GM12878 (cell line): ENCODE measurements at regions not wholly inside any gene's neighbourhood (a gene's known extent, or its start where the extent isn't known, plus 50 kb on each side); places are given as distances from the start of the nearest gene placed in this dataset.

Experiments
- ATAC-seq: fragments of 200-7000 bp; cut with Tn5 transposase; 3 replicates; pipeline ENCODE4 v1.9.1; 2020; ENCODE audit warnings: mild to moderate bottlenecking, moderate library complexity
- BruUV-seq: library from RNA; stranded (reverse); fragments of 400-500 nt; replicated peaks from 2 replicates; lab custom pipeline; 2021; lab: Mats Ljungman, UMichigan
- CTCF ChIA-PET: fragments of 300-600 bp; sonication (Branson Sonifier 250); formaldehyde crosslinking; extraction: SDS; loops from one replicate; lab custom pipeline; 2021; ENCODE audit warnings: inconsistent platforms; lab: Yijun Ruan, JAX
- POLR2A ChIA-PET: fragments of 350-600 bp; formaldehyde crosslinking; extraction: SDS; loops from one replicate; lab custom pipeline; 2021; ENCODE audit warnings: inconsistent platforms; lab: Charles Lee
- RAD21 ChIA-PET: fragments of 300-600 bp; sonication (Branson Sonifier 250); formaldehyde crosslinking; loops from one replicate; lab custom pipeline; 2023; ENCODE audit warnings: antibody characterized with exemption; ENCODE audit not compliant: unreplicated experiment; lab: Charles Lee
- SMC1A ChIA-PET: fragments of 300-600 bp; sonication (Branson Sonifier 250); formaldehyde crosslinking; loops from one replicate; lab custom pipeline; 2023; ENCODE audit not compliant: unreplicated experiment, uncharacterized antibody; lab: Charles Lee
- DNase-seq: peaks from one replicate; pipeline ENCODE4 v3.0.0-alpha.2; 2011; ENCODE audit warnings: low read depth, low spot score
- FAIRE-seq: peaks from 3 replicates; lab custom pipeline; 2011; peaks lifted over from hg19 to GRCh38; lab: Jason Lieb, UNC
- H2AFZ ChIP-seq: 2 replicates; pipeline ENCODE4 v1.6.0; 2011; ENCODE audit warnings: low read depth, low read length, control low read depth; ENCODE audit not compliant: control insufficient read depth
- H3K27ac ChIP-seq: 2 replicates; pipeline ENCODE4 v1.5.1; 2011; ENCODE audit warnings: control low read depth; ENCODE audit not compliant: control insufficient read depth, insufficient read depth
- H3K27me3 ChIP-seq, 2 experiments: replicated peaks in 1 of 2; 2 replicates each; pipeline versions ENCODE4 v1.6.0 to v1.6.1; 2011; ENCODE audit warnings: low read length in 1 of 2; ENCODE audit not compliant: control insufficient read depth in 2 of 2, insufficient read depth in 2 of 2
- H3K36me3 ChIP-seq, 2 experiments: 2 replicates each; pipeline ENCODE4 v1.5.1; 2011; ENCODE audit warnings: low read length in 1 of 2; ENCODE audit not compliant: control insufficient read depth in 2 of 2, insufficient read depth in 2 of 2
- H3K4me1 ChIP-seq: 2 replicates; pipeline ENCODE4 v1.6.1; 2011; ENCODE audit warnings: mild to moderate bottlenecking, low read length, moderate library complexity, mixed read lengths; ENCODE audit not compliant: control insufficient read depth, insufficient read depth
- H3K4me2 ChIP-seq: 2 replicates; pipeline ENCODE4 v1.6.0; 2011; ENCODE audit warnings: control low read depth; ENCODE audit not compliant: control insufficient read depth, insufficient read depth
- H3K4me3 ChIP-seq: fragments of 200-600 bp; sonication (generic); 2 replicates; pipeline ENCODE4 v1.5.1; 2016
- H3K79me2 ChIP-seq: 2 replicates; pipeline ENCODE4 v1.6.0; 2011; ENCODE audit warnings: low read length; ENCODE audit not compliant: control insufficient read depth, insufficient read depth
- H3K9ac ChIP-seq: 2 replicates; pipeline ENCODE4 v1.8.0; 2011; ENCODE audit warnings: low read length, control low read depth, mixed read lengths; ENCODE audit not compliant: control insufficient read depth, insufficient read depth
- H3K9me3 ChIP-seq: replicated peaks from 3 replicates; pipeline ENCODE4 v1.5.1; 2011; ENCODE audit warnings: mild to moderate bottlenecking, low read length; ENCODE audit not compliant: control insufficient read depth, insufficient read depth
- H4K20me1 ChIP-seq: 2 replicates; pipeline ENCODE4 v1.6.0; 2011; ENCODE audit not compliant: control insufficient read depth, insufficient read depth
- CEBPZ ChIP-seq: fragments of 150-350 bp; IDR thresholded peaks from 2 replicates; pipeline ENCODE4 v1.6.1; 2016; ENCODE audit warnings: low read depth, low read length
- CHD4 ChIP-seq: fragments of 200-600 bp; sonication (generic); IDR thresholded peaks from 2 replicates; pipeline ENCODE4 v1.6.1; 2016; ENCODE audit warnings: mild to moderate bottlenecking
- FOS ChIP-seq: IDR thresholded peaks from 3 replicates; pipeline ENCODE4 v1.6.1; 2011; ENCODE audit warnings: borderline replicate concordance; ENCODE audit not compliant: insufficient read length; ENCODE audit errors: extremely low read depth
- IKZF1 ChIP-seq: fragments of 450-650 bp; conservative IDR thresholded peaks from 2 replicates; pipeline ENCODE4 v1.6.1; 2017; ENCODE audit warnings: antibody characterized with exemption, mild to moderate bottlenecking
- IRF5 ChIP-seq: fragments of 450-650 bp; IDR thresholded peaks from 2 replicates; pipeline ENCODE4 v1.6.1; 2017; ENCODE audit warnings: borderline replicate concordance
- KLF5 ChIP-seq: fragments of 450-650 bp; IDR thresholded peaks from 2 replicates; pipeline ENCODE4 v1.6.1; 2014; ENCODE audit warnings: mild to moderate bottlenecking; ENCODE audit not compliant: partially characterized antibody
- MXI1 ChIP-seq: fragments of 150-350 bp; IDR thresholded peaks from 2 replicates; pipeline ENCODE4 v1.6.1; 2011; ENCODE audit warnings: low read depth, mild to moderate bottlenecking, inconsistent platforms, low read length, improper control_type of control experiment
- NFYB ChIP-seq: IDR thresholded peaks from 2 replicates; pipeline ENCODE4 v1.6.1; 2011; ENCODE audit warnings: low read depth, mild to moderate bottlenecking, low read length, improper control_type of control experiment, moderate library complexity; ENCODE audit not compliant: insufficient read depth
- NR2C1 ChIP-seq: fragments of 450-650 bp; IDR thresholded peaks from 2 replicates; pipeline ENCODE4 v1.6.1; 2017; ENCODE audit warnings: antibody characterized with exemption, mild to moderate bottlenecking, moderate library complexity
- NRF1 ChIP-seq: conservative IDR thresholded peaks from 2 replicates; pipeline ENCODE4 v1.6.1; 2011; ENCODE audit warnings: mild to moderate bottlenecking, low read depth, low read length, improper control_type of control experiment
- SREBF1 ChIP-seq: IDR thresholded peaks from 2 replicates; pipeline ENCODE4 v1.6.1; 2012; ENCODE audit warnings: mild to moderate bottlenecking, low read length
- TAF1 ChIP-seq: IDR thresholded peaks from 2 replicates; pipeline ENCODE4 v1.6.1; 2011; ENCODE audit warnings: mild to moderate bottlenecking, low read depth, low read length, borderline replicate concordance
- ZBTB40 ChIP-seq: fragments of 450-650 bp; IDR thresholded peaks from 2 replicates; pipeline ENCODE4 v1.6.1; 2016; ENCODE audit warnings: mild to moderate bottlenecking, moderate library complexity, borderline replicate concordance
- ZNF207 ChIP-seq: fragments of 450-650 bp; IDR thresholded peaks from 2 replicates; pipeline ENCODE4 v1.6.1; 2014; ENCODE audit warnings: antibody characterized with exemption, mild to moderate bottlenecking, borderline replicate concordance
- ZNF217 ChIP-seq: fragments of 450-650 bp; IDR thresholded peaks from 2 replicates; pipeline ENCODE4 v1.6.1; 2017; ENCODE audit warnings: antibody characterized with exemption, mild to moderate bottlenecking
- ZNF274 ChIP-seq: IDR thresholded peaks from one replicate; pipeline ENCODE4 v1.8.0; 2011; ENCODE audit not compliant: insufficient read length, insufficient read depth
- ZNF384 ChIP-seq: IDR thresholded peaks from 2 replicates; pipeline ENCODE4 v1.6.1; 2012; ENCODE audit warnings: low read depth, mild to moderate bottlenecking, low read length, improper control_type of control experiment, borderline replicate concordance
- WGBS: methylation state at CpG from one replicate; pipeline ENCODE4 v1.1.6; 2016; ENCODE audit warnings: low lambda C conversion rate; ENCODE audit not compliant: insufficient replicate concordance, insufficient coverage; ENCODE audit errors: missing lambda C conversion rate; 5-methylcytosine and 5-hydroxymethylcytosine counted together
- in situ Hi-C: fragments of 300-500 bp; cut with MboI; formaldehyde crosslinking; loops from 9 replicates; pipeline ENCODE4 v1.14.3; 2018; ENCODE audit warnings: mixed read lengths
- intact Hi-C: fragments of 100-400 bp; cut with micrococcal nuclease; formaldehyde crosslinking; loops from one replicate; pipeline ENCODE4 v1.14.2; 2022; ENCODE audit not compliant: unreplicated experiment

- Histone ChIP-seq H3K9me3 (no peaks in the 10 kb centered on the region), H3K27me3 (no peaks in the 10 kb centered on the region), H4K20me1 (no peaks in the 10 kb centered on the region), H3K79me2 (no peaks in the 10 kb centered on the region), H3K9ac (no peak overlapping the region), H3K36me3 (no peaks in the 10 kb centered on the region), H3K27ac (no peak overlapping the region), H3K4me1 (no peaks in the 10 kb centered on the region), H3K4me2 (no peak overlapping the region), H3K4me3 (no peak overlapping the region), H2AFZ (no peak overlapping the region)
- ChIA-PET RAD21 (no interaction called here), SMC1A (interaction anchor here (0.7 to 1.3 kb wide), 2 partner anchors 9 to 1108 kb away, joined by 3 read pairs; no protein-coding TSS in a partner anchor), POLR2A (no interaction called here), CTCF (no interaction called here)
- BruUV-seq, result no TSS peak
- ATAC-seq (peak; percentile 30), FAIRE-seq (no peak), DNase-seq (no peak)
- in situ Hi-C loops, result no loop called here
- intact Hi-C loops, result no loop called here
- WGBS, result 4% methylated on average over 3 of the region's 3 CpGs
- TF ChIP-seq FOS (no peak), ZBTB40 (no peak), NRF1 (no peak), IKZF1 (no peak), KLF5 (no peak), TAF1 (no peak), ZNF217 (no peak), CHD4 (no peak), ZNF207 (no peak), IRF5 (no peak), NFYB (no peak), ZNF384 (no peak), MXI1 (no peak), CEBPZ (no peak), ZNF274 (no peak), NR2C1 (no peak), SREBF1 (no peak)
These were observed 456.3 kb downstream of the PDGFC start for GRCh38 chr4:156515295-156515694.
